Large intestine (tissue), 3 donors: ENCODE measurements at regions not wholly inside any gene's neighbourhood (a gene's known extent, or its start where the extent isn't known, plus 50 kb on each side); places are given as distances from the start of the nearest gene placed in this dataset.

Source experiments
- DNase-seq, 2 donors: peaks; one replicate each; pipeline versions ENCODE4 v3.0.0 to v3.0.0-alpha.2; 2013
- H3K27ac ChIP-seq: one replicate; pipeline ENCODE4 v1.5.1; 2013; ENCODE audit warnings: low read length
- H3K27me3 ChIP-seq: 2 replicates; pipeline ENCODE4 v1.6.1; 2013; ENCODE audit warnings: low read length; ENCODE audit not compliant: control insufficient read depth, insufficient read depth
- H3K36me3 ChIP-seq: 2 replicates; pipeline ENCODE4 v1.6.1; 2013; ENCODE audit warnings: low read length; ENCODE audit not compliant: control insufficient read depth, insufficient read depth
- H3K4me1 ChIP-seq: one replicate; pipeline ENCODE4 v1.6.1; 2013; ENCODE audit warnings: low read length; ENCODE audit not compliant: control insufficient read depth, insufficient read depth
- H3K4me3 ChIP-seq: one replicate; pipeline ENCODE4 v1.5.1; 2013; ENCODE audit warnings: low read length
- H3K9me3 ChIP-seq: one replicate; pipeline ENCODE4 v1.6.1; 2013; ENCODE audit warnings: mild to moderate bottlenecking, low read depth, low read length, moderate library complexity; ENCODE audit not compliant: control insufficient read depth
- WGBS: methylation state at CpG from one replicate; pipeline ENCODE4 v1.1.5; 2013; ENCODE audit warnings: low lambda C conversion rate; ENCODE audit not compliant: insufficient coverage; 5-methylcytosine and 5-hydroxymethylcytosine counted together

DNA sequence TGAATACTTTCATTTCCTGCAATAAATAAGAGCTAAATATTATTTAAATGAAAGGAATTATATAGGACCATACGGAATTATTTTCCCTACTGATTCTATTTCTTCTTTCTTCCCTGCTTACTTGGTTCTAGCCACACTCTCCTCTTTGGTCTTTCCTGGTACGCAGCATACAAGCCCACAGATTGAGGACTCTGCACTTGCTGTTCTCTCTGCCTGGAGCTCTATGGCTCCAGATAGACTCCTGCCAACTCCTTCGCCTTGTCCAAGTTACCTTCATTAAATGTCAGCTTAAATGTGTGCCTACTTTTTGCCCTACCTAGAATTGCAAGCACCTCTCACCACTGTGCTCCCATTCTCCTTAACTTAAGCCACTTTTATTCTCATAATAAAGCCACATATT lies 203.4 kb downstream of the MDFIC start:
- WGBS, result 100% methylated on average over 2 of the region's 3 CpGs
- no peak for DNase-seq
- Histone ChIP-seq H3K4me3 (no peak overlapping the region), H3K27ac (no peak overlapping the region), H3K4me1 (no peaks in the 10 kb centered on the region), H3K27me3 (no peaks in the 10 kb centered on the region), H3K36me3 (no peaks in the 10 kb centered on the region), H3K9me3 (no peaks in the 10 kb centered on the region)

DNA sequence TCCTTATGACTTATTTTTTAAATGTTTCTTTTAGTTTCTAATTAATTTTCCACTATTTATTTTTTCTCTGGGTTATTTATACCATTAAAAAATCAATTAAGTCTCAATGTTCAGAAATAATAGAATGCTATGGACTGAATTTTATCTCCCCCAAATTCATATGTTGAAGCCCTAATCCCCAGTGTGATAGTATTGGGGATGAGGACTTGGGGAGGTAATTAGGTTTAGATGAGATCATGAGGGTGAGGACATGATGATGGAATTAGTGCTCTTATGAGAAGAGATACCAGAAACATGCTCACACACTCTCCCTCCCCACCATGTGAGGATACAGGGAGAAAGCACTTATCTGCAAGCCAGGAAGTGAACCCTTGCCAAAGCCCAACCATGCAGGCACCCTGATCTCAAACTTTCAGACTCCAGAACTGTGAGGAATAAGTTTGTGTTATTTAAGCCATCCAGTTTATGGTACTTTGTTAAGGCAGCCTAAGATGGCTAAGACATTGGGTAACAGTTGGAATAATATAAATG lies 202.6 kb downstream of the MDFIC start:
- H3K27ac ChIP-seq, result no peak overlapping the region
- no peaks in the 10 kb centered on the region for H3K9me3 ChIP-seq
- DNase-seq, result no peak
- no peaks in the 10 kb centered on the region for H3K27me3 ChIP-seq
- no peak overlapping the region for H3K4me3 ChIP-seq
- H3K36me3 ChIP-seq, result no peaks in the 10 kb centered on the region
- no peaks in the 10 kb centered on the region for H3K4me1 ChIP-seq

- WGBS, result 100% methylated on average over 1 of the region's 2 CpGs
- Histone ChIP-seq H3K9me3 (no peaks in the 10 kb centered on the region), H3K4me1 (no peaks in the 10 kb centered on the region), H3K4me3 (no peak overlapping the region), H3K27me3 (no peaks in the 10 kb centered on the region), H3K36me3 (no peaks in the 10 kb centered on the region), H3K27ac (no peak overlapping the region)
- no peak for DNase-seq
These were observed 201.5 kb downstream of the MDFIC start for GRCh38 chr7:115123441-115123840.

DNA sequence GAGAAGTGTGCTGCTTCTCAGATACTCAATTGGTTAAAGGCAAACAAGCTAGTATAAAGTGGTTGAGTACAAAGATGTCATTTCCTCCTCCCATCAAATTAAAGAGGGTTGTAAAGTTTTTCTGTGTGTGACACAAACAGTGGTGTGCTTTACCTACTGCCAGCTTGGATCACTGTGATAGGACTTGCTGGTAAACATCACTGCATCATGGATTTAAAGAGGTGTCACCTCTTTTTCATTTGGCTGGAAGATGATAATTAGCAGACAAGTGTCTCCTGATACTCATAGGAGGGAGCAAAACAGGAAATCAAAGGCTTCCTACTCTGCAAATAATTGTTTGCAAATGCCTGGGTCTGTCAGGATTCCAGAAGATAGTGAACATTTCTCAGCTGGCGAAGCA lies 200.5 kb downstream of the MDFIC start:
- DNase-seq, result no peak
- no peak overlapping the region for H3K4me3 ChIP-seq
- no CpG with 5 or more reads among the region's 1 CpG for WGBS
- no peak overlapping the region for H3K27ac ChIP-seq
- no peaks in the 10 kb centered on the region for H3K36me3 ChIP-seq
- no peaks in the 10 kb centered on the region for H3K27me3 ChIP-seq
- H3K9me3 ChIP-seq, result no peaks in the 10 kb centered on the region
- H3K4me1 ChIP-seq, result no peaks in the 10 kb centered on the region

GRCh38 chr7:115117748-115118147 lies 195.9 kb downstream of the MDFIC start:
- Histone ChIP-seq H3K9me3 (no peaks in the 10 kb centered on the region), H3K4me1 (no peaks in the 10 kb centered on the region), H3K27me3 (no peaks in the 10 kb centered on the region), H3K4me3 (no peak overlapping the region), H3K36me3 (no peaks in the 10 kb centered on the region), H3K27ac (no peak overlapping the region)
- no peak for DNase-seq
- WGBS, result 40% methylated on average over 1 of the region's 2 CpGs

DNA sequence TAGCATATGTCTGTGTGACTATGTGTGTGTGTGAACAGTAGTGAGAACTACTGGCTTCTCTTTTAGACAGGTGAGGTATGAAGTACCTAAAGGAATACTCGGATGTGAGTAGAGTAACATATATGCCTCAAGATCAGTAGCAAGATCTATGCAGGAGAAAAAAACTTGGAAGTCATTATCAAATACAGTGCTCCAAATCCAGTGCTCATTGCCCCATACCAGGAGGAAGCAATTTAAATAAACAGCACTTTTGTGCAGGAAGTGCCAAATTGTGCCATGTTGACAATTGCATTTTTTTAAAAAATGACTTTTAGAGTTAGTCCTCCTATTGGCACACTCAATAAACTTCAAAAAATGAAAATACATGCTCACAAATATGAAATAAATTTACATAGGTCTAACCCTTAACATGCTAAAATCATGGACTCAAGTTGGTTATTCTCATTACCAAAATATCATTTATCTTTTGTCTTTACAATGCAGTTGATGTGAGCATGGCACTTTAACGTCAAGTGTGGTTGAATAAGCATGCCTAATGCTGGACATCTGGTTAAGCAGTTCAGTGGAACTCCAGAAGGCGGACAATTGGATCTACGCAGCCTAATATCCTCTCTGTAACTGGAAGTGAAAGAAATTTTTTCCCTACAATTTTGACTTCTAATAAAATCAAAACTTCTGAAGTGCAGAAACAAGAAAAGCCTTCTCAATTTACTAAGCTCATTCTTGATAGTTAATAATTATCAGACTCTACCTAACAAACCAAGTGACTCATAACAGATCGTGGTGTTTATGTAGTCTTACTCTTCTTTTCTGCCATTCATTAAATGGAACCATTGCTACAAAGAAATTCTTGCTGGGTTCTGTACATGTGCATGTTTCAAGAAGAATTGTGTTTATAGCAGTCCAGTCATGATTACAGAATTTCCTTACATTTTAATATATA lies 195.2 kb downstream of the MDFIC start:
- Histone ChIP-seq H3K4me1 (no peaks in the 10 kb centered on the region), H3K36me3 (no peaks in the 10 kb centered on the region), H3K9me3 (no peaks in the 10 kb centered on the region), H3K27ac (no peak overlapping the region), H3K4me3 (no peak overlapping the region), H3K27me3 (no peaks in the 10 kb centered on the region)
- WGBS, result 57% methylated on average over 2 of the region's 5 CpGs
- no peak for DNase-seq

- H3K27ac ChIP-seq, result no peak overlapping the region
- 69% methylated on average over 2 of the region's 3 CpGs for WGBS
- no peak for DNase-seq
These were observed 191.9 kb downstream of the MDFIC start for GRCh38 chr7:115113776-115114175.

DNA sequence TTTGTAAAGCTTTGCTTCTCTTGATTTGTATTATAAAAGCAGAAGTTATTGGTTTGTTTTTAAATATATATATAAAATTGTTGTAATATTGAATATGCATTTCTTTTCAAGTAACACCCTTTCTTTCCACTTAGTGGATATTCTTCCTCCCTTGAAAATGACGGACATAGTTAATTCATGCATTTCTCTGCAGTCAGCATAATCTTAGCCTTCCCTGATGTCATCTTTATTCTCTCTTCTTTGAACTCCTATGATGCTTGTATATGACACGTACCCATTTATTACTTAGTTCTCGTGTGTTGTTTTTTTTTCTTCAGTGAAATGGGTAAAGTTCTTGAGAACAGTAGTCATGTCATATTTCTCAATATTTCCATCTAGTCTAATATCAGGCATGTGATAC lies 191.2 kb downstream of the MDFIC start:
- H3K27ac ChIP-seq, result no peak overlapping the region

More at GRCh38 chr7:115113776-115114175, 191.9 kb downstream of the MDFIC start:
- no peaks in the 10 kb centered on the region for H3K4me1 ChIP-seq
- H3K9me3 ChIP-seq, result no peaks in the 10 kb centered on the region
- H3K4me3 ChIP-seq, result no peak overlapping the region
- H3K36me3 ChIP-seq, result no peaks in the 10 kb centered on the region
- no peaks in the 10 kb centered on the region for H3K27me3 ChIP-seq

DNA sequence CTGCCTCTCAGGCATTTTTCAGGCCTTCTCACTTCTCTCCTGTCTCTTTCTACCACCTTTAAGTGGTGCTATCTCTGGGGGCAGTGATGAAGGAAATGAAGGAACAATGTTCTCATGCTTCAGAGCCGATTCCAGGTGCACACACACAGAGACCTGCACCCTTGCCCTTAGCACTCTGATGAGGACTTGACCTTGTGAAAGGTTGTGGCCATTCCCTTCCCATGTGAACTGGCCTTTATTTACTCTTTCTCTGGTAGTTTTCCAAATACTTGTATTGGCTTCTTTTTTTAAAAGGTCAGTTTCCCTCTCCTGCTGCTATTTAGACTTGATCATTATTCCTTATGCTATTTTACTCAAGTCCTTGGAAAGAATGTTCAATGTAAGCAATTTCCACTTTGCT lies 188.6 kb downstream of the MDFIC start:
- no peak overlapping the region for H3K27ac ChIP-seq
- no peaks in the 10 kb centered on the region for H3K4me1 ChIP-seq
- WGBS, result no CpG with 5 or more reads among the region's 1 CpG

More for the DNA sequence above, 191.2 kb downstream of the MDFIC start:
- no peaks in the 10 kb centered on the region for H3K27me3 ChIP-seq
- WGBS, result 85% methylated on average over 1 of the region's 3 CpGs
- no peak for DNase-seq
- H3K4me1 ChIP-seq, result no peaks in the 10 kb centered on the region
- no peaks in the 10 kb centered on the region for H3K36me3 ChIP-seq
- H3K4me3 ChIP-seq, result no peak overlapping the region
- H3K9me3 ChIP-seq, result no peaks in the 10 kb centered on the region

GRCh38 chr7:115106316-115106715 lies 184.4 kb downstream of the MDFIC start:
- WGBS, result no CpG with 5 or more reads among the region's 3 CpGs
- H3K9me3 ChIP-seq, result no peaks in the 10 kb centered on the region

More for the DNA sequence above, 188.6 kb downstream of the MDFIC start:
- no peak for DNase-seq
- Histone ChIP-seq H3K27me3 (no peaks in the 10 kb centered on the region), H3K9me3 (no peaks in the 10 kb centered on the region), H3K4me3 (no peak overlapping the region), H3K36me3 (no peaks in the 10 kb centered on the region)

DNA sequence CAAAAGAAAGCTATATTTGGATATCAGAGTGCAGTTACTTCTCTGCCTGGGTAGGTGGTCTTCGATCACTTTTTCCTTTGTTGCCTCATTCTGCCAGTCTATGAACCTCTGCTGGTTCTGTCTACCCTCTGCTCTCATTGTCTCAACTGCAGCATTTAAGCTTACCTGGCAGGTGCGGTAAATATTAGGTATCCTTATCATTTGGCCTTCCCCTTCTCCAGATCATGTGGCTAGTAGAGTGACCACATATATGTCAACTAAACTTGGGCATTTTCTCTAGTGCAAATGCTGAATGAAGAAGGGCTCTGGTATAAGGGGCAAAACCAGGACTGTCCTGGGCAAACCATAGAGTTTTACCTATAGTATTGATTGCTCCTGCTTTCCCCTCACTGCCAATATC lies 180.8 kb downstream of the MDFIC start:
- DNase-seq, result no peak
- H3K27ac ChIP-seq, result no peak overlapping the region
- H3K4me1 ChIP-seq, result no peaks in the 10 kb centered on the region
- H3K36me3 ChIP-seq, result no peaks in the 10 kb centered on the region
- 100% methylated on average over 1 of the region's 2 CpGs for WGBS
- H3K4me3 ChIP-seq, result no peak overlapping the region
- H3K9me3 ChIP-seq, result no peaks in the 10 kb centered on the region
- H3K27me3 ChIP-seq, result no peaks in the 10 kb centered on the region

More at GRCh38 chr7:115106316-115106715, 184.4 kb downstream of the MDFIC start:
- Histone ChIP-seq H3K27me3 (no peaks in the 10 kb centered on the region), H3K4me1 (no peaks in the 10 kb centered on the region), H3K27ac (no peak overlapping the region), H3K4me3 (no peak overlapping the region), H3K36me3 (no peaks in the 10 kb centered on the region)
- no peak for DNase-seq
